ENCODE measurements at regions not wholly inside any gene's neighbourhood (a gene's known extent, or its start where the extent isn't known, plus 50 kb on each side); places are given as distances from the start of the nearest gene placed in this dataset.
"Not testable (repeated sequence)": the region's sequence is repeated elsewhere in the genome, so short reads cannot be mapped to it uniquely, and the experiment has no call there.

GRCh38 chr21:8214539-8214938, 2306.8 kb upstream of the TPTE start:
- not testable (repeated sequence) for TF ChIP-seq CTCF, POLR2A (IDR thresholded peaks at IDR 0.05)
